ENCODE measurements at regions not wholly inside any gene's neighbourhood (a gene's known extent, or its start where the extent isn't known, plus 50 kb on each side); places are given as distances from the start of the nearest gene placed in this dataset.

DNA sequence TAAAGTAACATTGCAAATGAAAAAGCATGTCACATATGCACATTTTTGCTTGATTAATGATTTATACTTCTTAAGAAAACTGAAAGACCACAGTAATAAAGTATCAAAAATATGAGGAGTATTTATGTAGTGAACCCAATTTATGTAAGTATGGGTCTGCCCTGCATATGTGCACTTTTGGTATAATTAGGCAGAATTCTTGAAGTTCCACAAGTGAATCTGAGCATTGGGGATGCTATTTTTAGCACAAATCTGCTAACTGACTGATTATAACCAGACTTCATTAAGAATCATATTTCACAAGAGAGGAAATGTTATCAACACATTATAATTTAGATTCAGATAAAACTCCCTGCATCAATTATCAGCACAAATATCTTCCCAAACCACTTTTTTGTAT, 407.1 kb upstream of the LRRC4C start:
- Mint-ChIP-seq H3K27me3 (ENCODE audit: low read depth, poor library complexity) (no peaks in the 10 kb centered on the region), H3K4me1 (no peaks in the 10 kb centered on the region), H3K27ac (no peak overlapping the region), H3K9me3 (no peaks in the 10 kb centered on the region), H3K4me3 (no peak overlapping the region), H3K36me3 (ENCODE audit: low read depth) (no peaks in the 10 kb centered on the region)
- TF ChIP-seq, protein P1, sequence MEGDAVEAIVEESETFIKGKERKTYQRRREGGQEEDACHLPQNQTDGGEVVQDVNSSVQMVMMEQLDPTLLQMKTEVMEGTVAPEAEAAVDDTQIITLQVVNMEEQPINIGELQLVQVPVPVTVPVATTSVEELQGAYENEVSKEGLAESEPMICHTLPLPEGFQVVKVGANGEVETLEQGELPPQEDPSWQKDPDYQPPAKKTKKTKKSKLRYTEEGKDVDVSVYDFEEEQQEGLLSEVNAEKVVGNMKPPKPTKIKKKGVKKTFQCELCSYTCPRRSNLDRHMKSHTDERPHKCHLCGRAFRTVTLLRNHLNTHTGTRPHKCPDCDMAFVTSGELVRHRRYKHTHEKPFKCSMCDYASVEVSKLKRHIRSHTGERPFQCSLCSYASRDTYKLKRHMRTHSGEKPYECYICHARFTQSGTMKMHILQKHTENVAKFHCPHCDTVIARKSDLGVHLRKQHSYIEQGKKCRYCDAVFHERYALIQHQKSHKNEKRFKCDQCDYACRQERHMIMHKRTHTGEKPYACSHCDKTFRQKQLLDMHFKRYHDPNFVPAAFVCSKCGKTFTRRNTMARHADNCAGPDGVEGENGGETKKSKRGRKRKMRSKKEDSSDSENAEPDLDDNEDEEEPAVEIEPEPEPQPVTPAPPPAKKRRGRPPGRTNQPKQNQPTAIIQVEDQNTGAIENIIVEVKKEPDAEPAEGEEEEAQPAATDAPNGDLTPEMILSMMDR (IDR thresholded peaks at IDR 0.05): no peak
- DNase-seq: no peak

DNA sequence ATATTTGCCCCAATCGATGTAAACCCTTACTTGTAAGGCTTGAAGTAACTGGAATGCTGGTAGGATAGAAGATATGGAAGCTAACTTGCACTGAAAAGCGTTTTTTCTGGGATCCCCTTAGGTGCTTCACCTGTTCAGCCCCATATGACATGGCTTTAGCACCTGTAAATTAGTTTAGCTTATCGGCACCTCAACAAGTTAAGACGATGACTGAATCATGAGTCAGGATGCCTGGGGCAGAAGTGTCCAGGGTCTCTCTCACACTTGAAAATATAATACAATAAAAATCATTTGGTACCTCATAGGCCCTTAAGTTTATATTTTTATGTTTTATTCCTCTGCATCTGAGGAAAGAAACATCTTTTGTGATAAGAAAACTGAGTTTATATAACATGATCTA, 409.2 kb upstream of the LRRC4C start:
- DNase-seq: no peak
- Mint-ChIP-seq H3K36me3 (ENCODE audit: low read depth) (no peaks in the 10 kb centered on the region), H3K4me1 (peaks cover 5% of the 10 kb centered on the region), H3K9me3 (no peaks in the 10 kb centered on the region), H3K4me3 (no peak overlapping the region), H3K27ac (no peak overlapping the region), H3K27me3 (ENCODE audit: low read depth, poor library complexity) (no peaks in the 10 kb centered on the region)
- TF ChIP-seq, protein P1 (IDR thresholded peaks at IDR 0.05): no peak

DNA sequence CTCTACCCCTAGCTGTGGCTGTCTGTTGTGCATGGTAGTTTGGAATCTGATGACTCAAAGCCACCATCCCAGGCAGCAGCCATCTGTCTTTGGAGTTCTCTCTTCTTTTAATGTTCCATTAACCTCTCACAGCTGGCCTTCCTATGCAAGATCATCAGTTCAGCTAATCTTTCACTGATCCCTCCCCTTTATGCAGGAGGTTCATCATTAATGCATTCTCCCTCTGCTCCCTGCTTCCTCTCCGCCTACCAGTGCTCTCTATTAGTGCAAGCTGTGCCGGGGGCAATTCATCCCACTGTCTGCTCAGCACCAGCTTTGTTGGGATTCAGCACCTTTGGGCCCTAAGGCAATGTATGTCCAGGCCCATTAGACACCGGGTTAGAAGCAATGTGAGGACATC, 413.0 kb upstream of the LRRC4C start:
- TF ChIP-seq, protein P1 (IDR thresholded peaks at IDR 0.05): no peak
- no peaks in the 10 kb centered on the region for H3K27me3 Mint-ChIP-seq (ENCODE audit: low read depth, poor library complexity)
- no peaks in the 10 kb centered on the region for H3K36me3 Mint-ChIP-seq (ENCODE audit: low read depth)
- no peak overlapping the region for H3K27ac Mint-ChIP-seq
- no peak for DNase-seq
- H3K9me3 Mint-ChIP-seq: no peaks in the 10 kb centered on the region
- H3K4me3 Mint-ChIP-seq: no peak overlapping the region
- H3K4me1 Mint-ChIP-seq: peaks cover 5% of the 10 kb centered on the region

DNA sequence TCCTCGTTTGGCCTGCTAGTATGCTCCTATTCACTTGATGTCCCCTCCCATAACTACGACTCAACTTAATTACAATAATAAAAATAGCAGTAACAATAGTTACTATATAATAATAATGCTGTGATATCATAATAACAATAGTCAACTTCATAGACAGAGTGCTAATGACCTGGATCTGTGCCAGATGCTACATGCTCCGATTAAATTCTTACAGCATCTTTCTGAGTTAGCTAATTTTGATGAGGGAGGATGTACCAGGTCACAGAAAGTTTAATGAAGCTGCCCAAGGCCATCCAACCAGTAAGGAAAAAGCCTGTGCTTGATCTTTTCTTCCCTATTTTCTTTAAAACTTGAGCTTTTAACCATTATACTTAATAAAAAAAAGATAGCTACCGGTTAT, 413.4 kb upstream of the LRRC4C start:
- Mint-ChIP-seq H3K27me3 (ENCODE audit: low read depth, poor library complexity) (no peaks in the 10 kb centered on the region), H3K27ac (no peak overlapping the region), H3K4me1 (peaks cover 5% of the 10 kb centered on the region), H3K36me3 (ENCODE audit: low read depth) (no peaks in the 10 kb centered on the region), H3K9me3 (no peaks in the 10 kb centered on the region), H3K4me3 (no peak overlapping the region)
- TF ChIP-seq, protein P1 (IDR thresholded peaks at IDR 0.05): no peak
- no peak for DNase-seq

DNA sequence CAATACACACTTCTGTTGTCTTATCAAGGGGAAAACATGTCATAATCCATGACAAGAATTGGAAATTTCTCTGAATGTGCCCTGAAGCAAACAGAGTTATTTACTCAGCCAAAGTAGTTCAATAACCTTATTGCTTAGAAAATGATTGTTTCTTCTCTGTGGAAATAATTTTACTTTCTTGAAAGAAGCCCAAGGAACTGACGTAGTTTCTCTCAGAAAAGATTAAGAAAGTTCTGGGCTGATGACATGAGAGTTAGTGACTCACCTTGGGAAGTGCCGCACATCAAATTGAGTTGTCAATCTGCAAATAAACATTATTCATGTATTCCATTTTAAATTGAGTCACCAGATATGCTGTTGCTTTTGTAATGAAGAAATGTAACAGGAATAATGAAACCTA, 418.6 kb upstream of the LRRC4C start:
- H3K4me3 Mint-ChIP-seq: no peak overlapping the region
- TF ChIP-seq, protein P1 (IDR thresholded peaks at IDR 0.05): no peak
- no peaks in the 10 kb centered on the region for H3K9me3 Mint-ChIP-seq
- no peak for DNase-seq
- H3K36me3 Mint-ChIP-seq (ENCODE audit: low read depth): no peaks in the 10 kb centered on the region
- H3K27ac Mint-ChIP-seq: no peak overlapping the region
- no peaks in the 10 kb centered on the region for H3K4me1 Mint-ChIP-seq
- H3K27me3 Mint-ChIP-seq (ENCODE audit: low read depth, poor library complexity): no peaks in the 10 kb centered on the region

DNA sequence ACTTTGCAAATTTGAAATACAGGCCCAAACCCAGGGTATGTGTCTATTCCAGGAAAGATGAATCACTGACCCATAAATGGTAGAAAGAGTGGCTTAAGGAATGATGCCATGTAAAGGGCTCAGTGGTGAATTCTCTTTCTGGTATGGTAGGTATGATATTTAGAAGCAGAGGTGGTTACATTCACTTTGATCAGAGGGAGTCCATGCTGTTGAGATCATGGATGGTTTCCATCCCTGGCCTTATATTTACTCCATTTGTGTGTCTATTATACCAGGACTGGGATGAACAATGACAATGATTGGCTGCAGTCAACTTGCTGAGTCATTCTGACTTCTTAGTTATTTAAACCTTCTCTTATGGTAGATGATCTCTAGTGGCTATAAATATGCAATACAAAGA, 419.8 kb upstream of the LRRC4C start:
- TF ChIP-seq, protein P1 (IDR thresholded peaks at IDR 0.05): no peak
- Mint-ChIP-seq H3K36me3 (ENCODE audit: low read depth) (no peaks in the 10 kb centered on the region), H3K9me3 (no peaks in the 10 kb centered on the region), H3K4me1 (no peaks in the 10 kb centered on the region), H3K27me3 (ENCODE audit: low read depth, poor library complexity) (no peaks in the 10 kb centered on the region), H3K4me3 (no peak overlapping the region), H3K27ac (no peak overlapping the region)
- DNase-seq: no peak
